ENCODE measurements at regions not wholly inside any gene's neighbourhood (a gene's known extent, or its start where the extent isn't known, plus 50 kb on each side); places are given as distances from the start of the nearest gene placed in this dataset.
A peak's percentile ranks its signal among the peaks of the same experiment; 100 is the strongest.

DNA sequence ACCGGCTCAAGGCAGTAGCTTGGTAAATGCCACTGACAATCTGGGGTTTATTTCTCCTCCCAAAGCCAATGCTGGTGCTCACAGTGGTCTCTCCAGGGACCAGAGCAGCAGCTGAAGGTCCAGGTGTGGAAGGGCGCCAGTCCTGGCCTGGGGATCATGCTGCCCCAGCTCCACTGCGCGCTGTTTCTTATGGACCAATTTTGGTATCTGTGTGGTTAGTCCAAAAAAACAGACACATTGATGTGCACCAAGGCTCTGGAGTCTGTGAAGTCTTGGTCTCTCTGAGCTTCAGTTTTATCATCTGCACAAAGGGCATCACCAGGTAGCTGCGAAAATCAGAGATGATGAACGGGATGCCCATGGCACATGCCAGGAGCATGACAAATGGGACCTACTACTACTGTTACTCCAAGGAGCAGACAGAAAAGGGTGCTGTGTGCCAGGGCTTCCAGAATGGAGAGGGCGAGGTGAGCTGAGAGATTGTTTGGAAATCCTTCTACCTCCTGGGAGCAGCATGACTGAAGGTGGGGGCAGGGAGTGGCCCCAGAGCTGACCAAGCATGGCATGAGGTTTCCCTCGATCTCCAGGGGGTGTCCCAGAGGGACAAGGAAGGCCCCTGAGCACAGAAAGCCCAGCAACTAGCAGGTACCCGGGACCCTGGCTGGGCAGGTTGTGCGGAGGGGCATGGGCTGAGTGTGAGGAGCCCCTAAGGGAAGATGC, 134.3 kb upstream of the PRR20G start:
- intact Hi-C loops (cut with DNase I; ENCODE audit: low total_unique reads), result no loop called here
- Histone ChIP-seq H3K9me3 (no peaks in the 10 kb centered on the region), H3K4me1 (no peaks in the 10 kb centered on the region), H3K36me3 (no peaks in the 10 kb centered on the region), H3K4me3 (no peak overlapping the region), H3K27ac (no peak overlapping the region), H3K27me3 (replicated peaks in 1 of 7) (peaks cover 0 to 91% (median 13%) of the 10 kb centered on the region in 7 donors)
- peak; percentile 67 for DNase-seq
- WGBS, 5 donors, result 78 to 86% (median 81%) methylated on average over 8 to 10 of the region's 10 CpGs
- TF ChIP-seq POLR2AphosphoS5 (IDR thresholded peaks at IDR 0.05), result no peak
- TF ChIP-seq, protein P1, sequence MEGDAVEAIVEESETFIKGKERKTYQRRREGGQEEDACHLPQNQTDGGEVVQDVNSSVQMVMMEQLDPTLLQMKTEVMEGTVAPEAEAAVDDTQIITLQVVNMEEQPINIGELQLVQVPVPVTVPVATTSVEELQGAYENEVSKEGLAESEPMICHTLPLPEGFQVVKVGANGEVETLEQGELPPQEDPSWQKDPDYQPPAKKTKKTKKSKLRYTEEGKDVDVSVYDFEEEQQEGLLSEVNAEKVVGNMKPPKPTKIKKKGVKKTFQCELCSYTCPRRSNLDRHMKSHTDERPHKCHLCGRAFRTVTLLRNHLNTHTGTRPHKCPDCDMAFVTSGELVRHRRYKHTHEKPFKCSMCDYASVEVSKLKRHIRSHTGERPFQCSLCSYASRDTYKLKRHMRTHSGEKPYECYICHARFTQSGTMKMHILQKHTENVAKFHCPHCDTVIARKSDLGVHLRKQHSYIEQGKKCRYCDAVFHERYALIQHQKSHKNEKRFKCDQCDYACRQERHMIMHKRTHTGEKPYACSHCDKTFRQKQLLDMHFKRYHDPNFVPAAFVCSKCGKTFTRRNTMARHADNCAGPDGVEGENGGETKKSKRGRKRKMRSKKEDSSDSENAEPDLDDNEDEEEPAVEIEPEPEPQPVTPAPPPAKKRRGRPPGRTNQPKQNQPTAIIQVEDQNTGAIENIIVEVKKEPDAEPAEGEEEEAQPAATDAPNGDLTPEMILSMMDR (IDR thresholded peaks at IDR 0.05 in 8 of 11, conservative IDR thresholded peaks at IDR 0.05 in 3 of 11), result no peak
- TF ChIP-seq POLR2A (IDR thresholded peaks at IDR 0.05), result no peak

DNA sequence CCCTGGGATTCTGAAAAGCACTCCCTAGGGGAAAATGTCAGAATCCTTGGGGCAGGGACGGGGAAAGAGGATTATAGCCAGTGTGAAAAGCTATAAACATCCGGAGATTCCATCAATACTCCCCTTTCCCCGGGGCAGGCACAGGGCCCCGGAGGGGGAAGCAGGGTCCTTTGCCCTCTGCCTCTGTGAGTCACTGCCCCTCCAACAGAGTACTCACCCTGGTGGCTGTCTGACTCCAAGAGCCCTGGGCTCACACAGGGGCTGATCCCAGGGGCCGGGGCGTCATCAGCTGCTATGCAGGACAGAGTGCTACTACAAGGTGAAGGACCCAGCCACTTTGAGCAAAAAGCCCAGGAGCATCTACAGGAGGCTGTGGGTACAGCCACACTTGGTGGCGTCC, 133.0 kb upstream of the PRR20G start:
- DNase-seq, result peak; percentile 69
- H3K27me3 ChIP-seq (replicated peaks in 1 of 7), result peaks cover 0 to 83% (median 13%) of the 10 kb centered on the region in 7 donors
- intact Hi-C loops (cut with DNase I; ENCODE audit: low total_unique reads), result no loop called here

DNA sequence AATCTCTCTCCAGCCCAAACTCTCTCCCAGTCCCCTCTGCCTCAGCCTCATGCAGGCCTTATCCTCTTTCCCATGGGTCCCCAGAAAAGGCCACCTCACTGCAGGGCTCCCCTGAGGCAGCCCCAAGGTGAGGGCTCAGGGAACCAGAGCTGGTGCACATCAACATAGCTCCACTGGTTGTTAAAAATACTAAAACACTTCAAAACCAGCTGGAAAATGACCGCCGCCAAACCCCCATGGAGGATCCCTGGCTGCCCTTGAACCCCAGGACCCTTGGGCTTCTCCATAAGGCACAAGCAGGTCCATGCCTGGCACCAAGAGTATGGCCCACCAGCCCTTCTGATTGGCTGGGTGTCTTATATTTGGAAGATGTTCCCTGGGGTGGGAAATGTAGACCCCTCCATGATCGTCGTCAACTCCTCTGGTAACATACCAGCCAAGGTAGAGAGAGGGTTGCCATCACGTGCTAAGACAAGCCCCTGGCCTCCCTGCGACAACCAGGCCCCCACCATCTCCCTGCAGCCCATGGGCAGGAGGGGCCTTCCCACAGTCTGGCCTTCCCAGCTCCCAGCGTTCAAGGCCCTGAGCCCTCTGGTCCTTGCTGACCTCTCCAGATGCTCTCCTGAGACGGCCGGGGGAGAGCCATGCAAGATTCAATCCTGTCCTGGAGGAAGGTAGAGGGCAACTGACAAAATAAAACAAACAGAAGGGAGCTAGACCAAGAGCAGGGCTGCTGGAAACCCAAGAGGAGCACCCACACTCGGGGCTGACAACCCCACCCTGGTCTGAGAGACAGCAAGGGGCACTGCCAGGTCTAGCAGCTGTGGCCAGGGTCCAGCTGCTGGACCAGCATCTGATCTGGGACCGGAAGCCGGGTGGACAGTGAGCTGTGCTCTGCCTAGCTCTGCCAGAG, 132.1 kb upstream of the PRR20G start:
- Histone ChIP-seq H3K4me3 (no peak overlapping the region), H3K27me3 (replicated peaks in 1 of 7) (peaks cover 0 to 83% (median 14%) of the 10 kb centered on the region in 7 donors), H3K36me3 (no peaks in the 10 kb centered on the region), H3K9me3 (no peaks in the 10 kb centered on the region), H3K4me1 (no peaks in the 10 kb centered on the region), H3K27ac (no peak overlapping the region)
- no peak for TF ChIP-seq POLR2AphosphoS5 (IDR thresholded peaks at IDR 0.05)
- TF ChIP-seq, protein P1 (IDR thresholded peaks at IDR 0.05 in 8 of 11, conservative IDR thresholded peaks at IDR 0.05 in 3 of 11), result no peak
- TF ChIP-seq POLR2A (IDR thresholded peaks at IDR 0.05), result no peak
- intact Hi-C loops (cut with DNase I; ENCODE audit: low total_unique reads), result no loop called here
- 72 to 91% (median 77%) methylated on average over 9 to 12 of the region's 12 CpGs for WGBS, 5 donors
- DNase-seq, result peak; percentile 54

More for the DNA sequence above, 133.0 kb upstream of the PRR20G start:
- no peak for TF ChIP-seq POLR2A (IDR thresholded peaks at IDR 0.05)
- TF ChIP-seq, protein P1 (IDR thresholded peaks at IDR 0.05 in 8 of 11, conservative IDR thresholded peaks at IDR 0.05 in 3 of 11), result no peak
- no peak for TF ChIP-seq POLR2AphosphoS5 (IDR thresholded peaks at IDR 0.05)
- Histone ChIP-seq H3K4me1 (no peaks in the 10 kb centered on the region), H3K36me3 (no peaks in the 10 kb centered on the region), H3K9me3 (no peaks in the 10 kb centered on the region), H3K4me3 (no peak overlapping the region), H3K27ac (no peak overlapping the region)
- 33 to 44% (median 39%) methylated on average over 5 to 7 of the region's 7 CpGs for WGBS, 5 donors

DNA sequence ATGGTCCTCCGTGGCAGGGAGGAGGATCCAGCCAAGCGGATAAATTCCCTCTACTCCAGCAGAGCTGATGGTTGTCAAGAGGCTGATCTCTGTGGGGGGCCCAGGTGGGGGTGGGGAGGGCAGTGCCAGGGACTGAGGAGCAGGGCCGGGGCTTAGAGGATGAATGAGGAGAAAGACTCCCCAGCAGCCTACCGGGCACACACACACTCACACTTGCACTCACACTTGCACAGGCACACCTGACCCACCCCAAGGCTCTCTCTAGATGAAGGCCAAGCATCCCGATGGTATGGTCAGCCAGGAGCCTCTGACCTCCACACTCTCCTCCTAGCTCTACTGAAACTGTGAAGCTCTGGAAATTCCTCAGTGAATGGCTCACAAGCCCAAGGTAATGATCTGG, 131.3 kb upstream of the PRR20G start:
- H3K36me3 ChIP-seq, result no peaks in the 10 kb centered on the region
- no peaks in the 10 kb centered on the region for H3K9me3 ChIP-seq
- no peaks in the 10 kb centered on the region for H3K4me1 ChIP-seq
- no peak for DNase-seq
- 61 to 70% (median 68%) methylated on average over 5 of the region's 5 CpGs for WGBS, 5 donors
- no peak overlapping the region for H3K27ac ChIP-seq
- H3K27me3 ChIP-seq (replicated peaks in 1 of 7), result peaks cover 0 to 84% (median 18%) of the 10 kb centered on the region in 7 donors
- no peak overlapping the region for H3K4me3 ChIP-seq
- intact Hi-C loops (cut with DNase I; ENCODE audit: low total_unique reads), result no loop called here
- no peak for TF ChIP-seq POLR2A (IDR thresholded peaks at IDR 0.05)
- no peak for TF ChIP-seq POLR2AphosphoS5 (IDR thresholded peaks at IDR 0.05)
- TF ChIP-seq, protein P1 (IDR thresholded peaks at IDR 0.05 in 8 of 11, conservative IDR thresholded peaks at IDR 0.05 in 3 of 11), result no peak
